GM18868 (cell line): ENCODE measurements at regions not wholly inside any gene's neighbourhood (a gene's known extent, or its start where the extent isn't known, plus 50 kb on each side); places are given as distances from the start of the nearest gene placed in this dataset.
"Not testable (repeated sequence)": the region's sequence is repeated elsewhere in the genome, so short reads cannot be mapped to it uniquely, and the experiment has no call there.

Source experiments
- ATAC-seq: cut with Tn5 transposase; IDR thresholded peaks from one replicate; pipeline ENCODE4 v1.9.1; 2021; ENCODE audit warnings: mild to moderate bottlenecking, moderate library complexity; ENCODE audit not compliant: unreplicated experiment

DNA sequence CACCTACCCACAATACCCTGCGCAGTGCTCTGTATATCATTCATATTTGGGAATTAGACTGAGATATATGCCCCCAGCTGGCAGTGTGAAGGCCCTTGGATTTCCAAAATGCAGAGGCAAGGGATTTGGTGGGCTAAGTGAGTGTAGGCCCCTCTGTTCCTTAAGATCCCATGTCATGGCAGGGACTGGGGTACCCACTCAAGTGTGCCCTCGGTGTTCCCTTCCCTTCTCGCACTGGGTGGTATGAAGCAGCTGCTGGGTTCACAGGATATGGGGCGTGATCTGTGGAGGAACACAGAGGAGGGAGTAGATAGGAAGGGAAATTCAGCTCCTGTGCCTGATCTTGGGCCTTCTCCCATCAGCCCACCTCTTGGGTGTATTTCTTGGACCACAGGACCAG lies 63.1 kb upstream of the VASH1 start:
- ATAC-seq: no peak

- ATAC-seq: no peak
Observed at GRCh38 chr14:76698631-76699030, 62.6 kb upstream of the VASH1 start.

GRCh38 chr14:76699209-76699938 lies 61.9 kb upstream of the VASH1 start:
- ATAC-seq: no peak

GRCh38 chr14:76699939-76700590 lies 61.2 kb upstream of the VASH1 start:
- ATAC-seq: no peak

GRCh38 chr14:76701436-76701835 lies 59.8 kb upstream of the VASH1 start:
- ATAC-seq: no peak

DNA sequence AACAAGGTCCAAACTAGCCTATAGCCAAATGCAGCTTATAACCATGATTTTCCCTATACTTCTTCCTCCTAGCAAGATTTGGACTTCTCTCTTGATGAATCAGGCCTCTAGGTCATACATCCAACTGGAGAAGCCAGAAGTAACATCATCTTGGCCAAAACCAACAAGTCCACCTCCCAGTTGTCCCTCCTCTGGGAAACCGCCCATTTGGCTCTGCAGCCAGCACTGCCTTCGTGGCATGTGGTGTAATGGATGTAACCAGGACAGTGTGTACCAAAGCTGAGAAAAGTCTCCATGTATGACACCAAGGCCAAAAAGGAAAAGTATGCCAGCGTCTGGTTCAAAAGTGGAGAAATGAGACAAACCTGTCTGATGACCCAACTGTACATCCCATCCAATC lies 59.3 kb upstream of the VASH1 start:
- no peak for ATAC-seq

GRCh38 chr14:76705214-76705613 lies 56.1 kb upstream of the VASH1 start:
- ATAC-seq: no peak

- ATAC-seq: not testable (repeated sequence)
Observed at GRCh38 chr14:76706207-76706606, 55.1 kb upstream of the VASH1 start.

- no peak for ATAC-seq
Observed at GRCh38 chr14:76706811-76707210, 54.5 kb upstream of the VASH1 start.

DNA sequence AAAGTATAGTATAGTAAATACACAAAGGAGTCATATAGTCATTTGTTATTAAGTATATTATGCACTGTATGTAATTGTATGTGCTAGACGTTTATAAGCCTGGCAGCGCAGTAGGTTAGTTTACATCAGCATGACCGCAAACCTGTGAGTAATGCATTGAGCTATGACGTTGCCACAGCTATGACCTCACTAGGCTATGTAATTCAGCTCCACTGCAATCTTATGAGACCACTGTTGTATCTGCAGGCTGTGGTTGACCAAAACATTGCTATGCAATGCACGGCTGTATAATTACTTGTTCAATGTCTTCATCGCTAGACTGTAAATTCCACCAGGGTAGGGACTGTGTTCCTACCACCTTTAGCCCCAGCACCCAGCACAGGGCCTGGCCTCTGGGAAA lies 53.2 kb upstream of the VASH1 start:
- ATAC-seq: no peak

GRCh38 chr14:76708771-76709170 lies 52.5 kb upstream of the VASH1 start:
- no peak for ATAC-seq

- no peak for ATAC-seq
Observed at GRCh38 chr14:76710056-76711010, 50.9 kb upstream of the VASH1 start.
